Testis (tissue), 2 donors: ENCODE measurements at regions not wholly inside any gene's neighbourhood (a gene's known extent, or its start where the extent isn't known, plus 50 kb on each side); places are given as distances from the start of the nearest gene placed in this dataset.

Source experiments
- POLR2A ChIP-seq: fragments of 450-650 bp; IDR thresholded peaks from one replicate; pipeline ENCODE4 v1.6.1; 2017; ENCODE audit warnings: antibody characterized with exemption, mild to moderate bottlenecking, moderate library complexity
- TF ChIP-seq, protein P1 (sequence below), 3 experiments: fragments of 450-650 bp in 2 of 3; fragments of 200-600 bp in 1 of 3; sonication (generic) in 1 of 3; IDR thresholded peaks; one replicate each; pipeline ENCODE4 v1.5.1; 2016 to 2019; ENCODE audit warnings: antibody characterized with exemption in 3 of 3, mild to moderate bottlenecking in 2 of 3, moderate library complexity in 1 of 3

DNA sequence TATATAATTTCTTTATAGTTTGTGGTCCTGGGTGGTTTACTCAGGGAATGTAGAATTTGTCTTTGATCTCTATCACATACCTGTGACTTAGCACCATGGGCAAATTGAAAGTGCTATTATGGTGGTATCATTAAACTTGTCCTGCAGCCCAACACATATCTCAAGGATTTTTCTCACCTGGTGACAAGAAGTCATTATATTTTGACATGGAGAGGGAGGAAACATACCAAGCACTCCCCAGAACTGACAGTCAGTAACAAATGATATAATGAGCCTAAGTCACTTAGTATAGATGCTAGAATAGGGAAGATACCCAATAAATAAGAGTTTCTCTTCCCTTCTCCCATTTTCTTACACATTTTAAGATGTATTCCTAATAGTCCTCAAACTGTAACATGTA is 805.5 kb upstream of the KIF2B start:
- TF ChIP-seq, protein P1, sequence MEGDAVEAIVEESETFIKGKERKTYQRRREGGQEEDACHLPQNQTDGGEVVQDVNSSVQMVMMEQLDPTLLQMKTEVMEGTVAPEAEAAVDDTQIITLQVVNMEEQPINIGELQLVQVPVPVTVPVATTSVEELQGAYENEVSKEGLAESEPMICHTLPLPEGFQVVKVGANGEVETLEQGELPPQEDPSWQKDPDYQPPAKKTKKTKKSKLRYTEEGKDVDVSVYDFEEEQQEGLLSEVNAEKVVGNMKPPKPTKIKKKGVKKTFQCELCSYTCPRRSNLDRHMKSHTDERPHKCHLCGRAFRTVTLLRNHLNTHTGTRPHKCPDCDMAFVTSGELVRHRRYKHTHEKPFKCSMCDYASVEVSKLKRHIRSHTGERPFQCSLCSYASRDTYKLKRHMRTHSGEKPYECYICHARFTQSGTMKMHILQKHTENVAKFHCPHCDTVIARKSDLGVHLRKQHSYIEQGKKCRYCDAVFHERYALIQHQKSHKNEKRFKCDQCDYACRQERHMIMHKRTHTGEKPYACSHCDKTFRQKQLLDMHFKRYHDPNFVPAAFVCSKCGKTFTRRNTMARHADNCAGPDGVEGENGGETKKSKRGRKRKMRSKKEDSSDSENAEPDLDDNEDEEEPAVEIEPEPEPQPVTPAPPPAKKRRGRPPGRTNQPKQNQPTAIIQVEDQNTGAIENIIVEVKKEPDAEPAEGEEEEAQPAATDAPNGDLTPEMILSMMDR (IDR thresholded peaks at IDR 0.05), result no peak
- TF ChIP-seq POLR2A, result no peak
